LNCaP clone FGC (cell line): ENCODE measurements at regions not wholly inside any gene's neighbourhood (a gene's known extent, or its start where the extent isn't known, plus 50 kb on each side); places are given as distances from the start of the nearest gene placed in this dataset.

Experiments used
- DNase-seq: peaks from one replicate; pipeline ENCODE4 v3.0.0-alpha.2; 2011; ENCODE audit warnings: low read depth
- H3K4me3 ChIP-seq: 2 replicates; pipeline ENCODE4 v1.5.1; 2011; ENCODE audit warnings: mild to moderate bottlenecking, low read depth, low read length, control low read depth
- TF ChIP-seq, protein P1 (sequence below): IDR thresholded peaks from 2 replicates; pipeline ENCODE4 v1.5.1; 2012; ENCODE audit warnings: mild to moderate bottlenecking; ENCODE audit not compliant: control insufficient read depth, insufficient read depth; ENCODE audit errors: extremely low read depth

DNA sequence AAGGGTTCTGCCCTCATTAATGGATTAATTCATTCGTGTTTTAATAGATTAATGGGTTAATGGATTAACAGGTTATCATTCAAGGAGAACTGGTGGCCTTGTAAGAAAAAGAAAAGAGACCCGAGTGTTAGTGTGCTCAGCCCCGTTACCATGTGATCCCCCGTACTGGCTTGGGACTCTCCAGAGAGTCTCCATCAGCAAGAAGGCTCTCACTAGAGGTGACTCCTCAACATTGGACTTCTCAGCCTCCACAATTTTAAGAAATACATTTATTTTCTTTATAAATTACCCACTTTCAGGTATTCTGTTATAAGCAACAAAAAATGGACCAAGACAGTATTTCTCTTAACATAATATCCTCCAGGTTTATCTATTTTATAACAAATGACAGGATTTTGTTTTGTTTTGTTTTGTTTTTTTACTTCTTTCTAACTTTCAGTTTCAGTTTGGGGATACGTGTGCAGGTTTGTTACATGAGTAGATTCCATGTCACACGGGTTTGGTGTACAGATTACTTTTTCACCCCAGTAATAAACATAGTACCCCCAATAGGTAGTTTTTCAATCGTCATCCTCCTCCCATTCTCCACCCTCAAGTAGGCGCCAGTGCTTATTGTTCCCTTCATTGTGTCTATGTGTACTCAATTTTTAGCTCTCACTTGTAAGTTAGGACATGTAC lies 456.1 kb downstream of the DNAH5 start:
- TF ChIP-seq, protein P1, sequence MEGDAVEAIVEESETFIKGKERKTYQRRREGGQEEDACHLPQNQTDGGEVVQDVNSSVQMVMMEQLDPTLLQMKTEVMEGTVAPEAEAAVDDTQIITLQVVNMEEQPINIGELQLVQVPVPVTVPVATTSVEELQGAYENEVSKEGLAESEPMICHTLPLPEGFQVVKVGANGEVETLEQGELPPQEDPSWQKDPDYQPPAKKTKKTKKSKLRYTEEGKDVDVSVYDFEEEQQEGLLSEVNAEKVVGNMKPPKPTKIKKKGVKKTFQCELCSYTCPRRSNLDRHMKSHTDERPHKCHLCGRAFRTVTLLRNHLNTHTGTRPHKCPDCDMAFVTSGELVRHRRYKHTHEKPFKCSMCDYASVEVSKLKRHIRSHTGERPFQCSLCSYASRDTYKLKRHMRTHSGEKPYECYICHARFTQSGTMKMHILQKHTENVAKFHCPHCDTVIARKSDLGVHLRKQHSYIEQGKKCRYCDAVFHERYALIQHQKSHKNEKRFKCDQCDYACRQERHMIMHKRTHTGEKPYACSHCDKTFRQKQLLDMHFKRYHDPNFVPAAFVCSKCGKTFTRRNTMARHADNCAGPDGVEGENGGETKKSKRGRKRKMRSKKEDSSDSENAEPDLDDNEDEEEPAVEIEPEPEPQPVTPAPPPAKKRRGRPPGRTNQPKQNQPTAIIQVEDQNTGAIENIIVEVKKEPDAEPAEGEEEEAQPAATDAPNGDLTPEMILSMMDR = no peak
- DNase-seq = no peak
- H3K4me3 ChIP-seq = no peak overlapping the region

- peak; percentile 18 for DNase-seq
- TF ChIP-seq, protein P1 = no peak
Observed at GRCh38 chr5:13480834-13481233, 463.7 kb downstream of the DNAH5 start.

GRCh38 chr5:13478831-13479465 lies 465.5 kb downstream of the DNAH5 start:
- no peak overlapping the region for H3K4me3 ChIP-seq
- DNase-seq = peak; percentile 35
- TF ChIP-seq, protein P1 = peak; percentile 80

More at GRCh38 chr5:13480834-13481233, 463.7 kb downstream of the DNAH5 start:
- no peak overlapping the region for H3K4me3 ChIP-seq

DNA sequence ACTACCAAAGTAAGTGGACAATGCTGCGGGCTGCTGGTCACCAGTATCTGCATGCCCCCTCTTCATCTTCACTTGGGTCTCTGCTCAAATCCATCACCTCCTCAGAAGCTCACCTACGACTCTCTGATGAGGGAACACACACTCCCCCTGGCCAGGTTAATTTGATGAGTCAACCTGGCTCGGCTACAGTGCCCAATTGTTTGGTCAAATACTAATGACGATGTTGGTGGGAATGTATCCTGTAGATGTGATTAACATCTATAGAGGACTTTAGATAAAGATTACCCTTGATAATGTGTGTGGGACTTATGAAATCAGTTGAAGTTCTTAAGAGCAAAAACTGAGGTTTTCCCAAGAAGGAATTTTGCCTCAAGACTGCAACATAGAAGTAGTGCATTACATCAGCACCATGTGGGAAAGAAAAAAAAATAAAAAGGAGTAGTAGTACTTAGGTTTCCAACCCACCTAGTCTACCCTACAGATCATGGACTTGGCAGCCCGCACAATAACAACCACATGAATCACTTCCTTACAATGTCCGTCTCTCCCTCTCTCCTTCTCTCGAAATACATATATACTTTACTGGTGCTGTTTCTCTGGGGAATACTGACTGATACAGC lies 467.3 kb downstream of the DNAH5 start:
- TF ChIP-seq, protein P1 = no peak
- no peak for DNase-seq
- no peak overlapping the region for H3K4me3 ChIP-seq

- TF ChIP-seq, protein P1 = no peak
- no peak for DNase-seq
- H3K4me3 ChIP-seq = no peak overlapping the region
Observed at GRCh38 chr5:13472842-13473241, 471.6 kb downstream of the DNAH5 start.

DNA sequence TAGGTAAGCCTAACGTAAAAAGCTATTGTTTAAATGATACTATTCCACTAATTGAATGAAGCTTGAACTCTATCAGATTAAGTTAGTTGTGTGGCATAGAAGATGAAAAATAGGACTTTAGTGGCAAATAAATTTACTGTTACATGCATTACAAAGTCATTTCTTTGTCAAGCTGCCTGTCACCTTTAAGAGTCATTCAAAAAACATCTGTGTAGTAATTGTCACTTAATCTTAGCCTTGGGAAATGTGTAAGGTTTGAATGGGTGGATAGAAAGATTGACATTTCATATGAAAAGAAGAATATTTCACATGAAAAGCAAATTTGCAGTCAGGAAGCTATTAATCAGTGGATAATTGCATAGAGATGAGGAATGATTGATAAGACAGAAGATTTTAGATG lies 473.5 kb downstream of the DNAH5 start:
- DNase-seq = no peak
- TF ChIP-seq, protein P1 = no peak
- no peak overlapping the region for H3K4me3 ChIP-seq
